Heart left ventricle (tissue), 13 donors: ENCODE measurements at regions not wholly inside any gene's neighbourhood (a gene's known extent, or its start where the extent isn't known, plus 50 kb on each side); places are given as distances from the start of the nearest gene placed in this dataset.

ENCODE experiments used
- POLR2A ChIP-seq, 2 donors: fragments of 450-650 bp; IDR thresholded peaks; one replicate each; pipeline ENCODE4 v1.6.1; 2017; ENCODE audit warnings: antibody characterized with exemption in 2 of 2, mild to moderate bottlenecking in 2 of 2, moderate library complexity in 2 of 2
- TF ChIP-seq, protein P1 (sequence below), 12 donors: fragments of 200-600 bp; sonication (generic) in 4 of 12; IDR thresholded peaks; one replicate each; pipeline versions ENCODE4 v1.5.0 to v1.8.0; 2018 to 2022; ENCODE audit warnings: antibody characterized with exemption in 12 of 12, mild to moderate bottlenecking in 5 of 12
- donor health status: ischemic (EF 13 %, LVEDD 7.1; RV severe dilation, severe dysfunction).
- donor health status: DM: no; HTN: yes; CAD: no.
- donor health status: DM: no; HTN: no; CAD: no.
- donor health status: ischemic (EF 25% LVEDD 6.9; RV normal size, moderate dysfunction).
- donor health status: ischemic (EF 25% LVEDD 5.7; RV mildly dilated, moderate dysfunction).
- donor health status: ischemic (EF 35%, LVEDD 5.7; RV mildly dilated, moderate dysfunction).
- donor health status: nonischemic (EF 11% LVEDD 7.7; RV severe dilation, severe dysfunction).
- donor health status: DM: yes; HTN: yes; CAD: no.
- donor health status: PGD.
- donor health status: ischemic (EF 29% LVEDD 5.4; RV normal size, mild dysfunction).
- donor health status: nonischemic (EF 23%, LVEDD 6.1; RV moderate dilation, normal function).

DNA sequence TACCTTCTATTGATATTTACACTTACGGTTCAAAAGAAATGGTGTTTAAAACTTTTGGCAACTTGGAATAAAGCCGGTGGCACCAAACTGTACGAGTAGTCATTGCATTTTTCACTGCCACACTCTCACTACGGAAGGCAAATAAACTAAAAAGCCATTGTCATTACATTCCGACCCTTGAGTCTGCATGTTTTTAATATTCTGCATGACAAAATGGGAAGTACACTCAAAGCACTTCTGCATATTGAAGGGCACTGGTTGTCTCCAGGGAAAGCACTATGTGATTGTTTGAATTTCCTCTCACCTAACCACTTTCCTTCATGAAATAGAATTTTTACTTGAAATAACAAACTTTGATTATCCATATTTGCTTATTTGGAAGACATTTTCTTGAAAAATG lies 426.3 kb downstream of the CETN3 start:
- TF ChIP-seq, protein P1, sequence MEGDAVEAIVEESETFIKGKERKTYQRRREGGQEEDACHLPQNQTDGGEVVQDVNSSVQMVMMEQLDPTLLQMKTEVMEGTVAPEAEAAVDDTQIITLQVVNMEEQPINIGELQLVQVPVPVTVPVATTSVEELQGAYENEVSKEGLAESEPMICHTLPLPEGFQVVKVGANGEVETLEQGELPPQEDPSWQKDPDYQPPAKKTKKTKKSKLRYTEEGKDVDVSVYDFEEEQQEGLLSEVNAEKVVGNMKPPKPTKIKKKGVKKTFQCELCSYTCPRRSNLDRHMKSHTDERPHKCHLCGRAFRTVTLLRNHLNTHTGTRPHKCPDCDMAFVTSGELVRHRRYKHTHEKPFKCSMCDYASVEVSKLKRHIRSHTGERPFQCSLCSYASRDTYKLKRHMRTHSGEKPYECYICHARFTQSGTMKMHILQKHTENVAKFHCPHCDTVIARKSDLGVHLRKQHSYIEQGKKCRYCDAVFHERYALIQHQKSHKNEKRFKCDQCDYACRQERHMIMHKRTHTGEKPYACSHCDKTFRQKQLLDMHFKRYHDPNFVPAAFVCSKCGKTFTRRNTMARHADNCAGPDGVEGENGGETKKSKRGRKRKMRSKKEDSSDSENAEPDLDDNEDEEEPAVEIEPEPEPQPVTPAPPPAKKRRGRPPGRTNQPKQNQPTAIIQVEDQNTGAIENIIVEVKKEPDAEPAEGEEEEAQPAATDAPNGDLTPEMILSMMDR (IDR thresholded peaks at IDR 0.05), result no peak
- no peak for TF ChIP-seq POLR2A (IDR thresholded peaks at IDR 0.05)
